ENCODE measurements at regions not wholly inside any gene's neighbourhood (a gene's known extent, or its start where the extent isn't known, plus 50 kb on each side); places are given as distances from the start of the nearest gene placed in this dataset.

GRCh38 chr2:188835006-188835405 lies 139.2 kb upstream of the COL3A1 start:
- no peak for TF ChIP-seq CTCF (IDR thresholded peaks at IDR 0.05; ENCODE audit: insufficient read depth, low read length, missing control alignments)
- CTCF ChIA-PET, result no interaction called here
- no peak overlapping the region for H3K4me3 ChIP-seq (ENCODE audit: low read depth, low read length)
- POLR2A ChIA-PET, result no interaction called here
- DNase-seq (ENCODE audit: low read depth, low spot score), result no peak

DNA sequence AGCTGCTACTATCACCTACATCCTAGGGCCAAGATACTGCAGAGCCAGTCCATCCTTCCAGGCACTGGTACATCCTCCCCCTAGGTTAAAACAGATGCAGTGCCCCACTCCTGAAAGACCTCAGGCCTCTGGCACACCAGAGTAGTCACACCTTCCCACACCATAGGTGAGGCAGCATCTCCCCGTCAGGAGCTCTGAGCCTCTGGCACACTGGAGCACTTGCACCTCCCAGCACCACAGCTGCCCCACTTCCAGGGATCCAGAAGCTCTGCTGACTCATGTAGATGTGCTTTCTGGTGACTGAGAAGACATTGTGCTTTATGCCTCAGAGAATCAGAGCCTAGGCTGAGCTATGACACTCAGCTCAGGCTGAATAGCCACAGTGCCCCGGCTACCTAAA lies 138.4 kb upstream of the COL3A1 start:
- CTCF ChIA-PET, result no interaction called here
- no peak for TF ChIP-seq CTCF (IDR thresholded peaks at IDR 0.05; ENCODE audit: insufficient read depth, low read length, missing control alignments)
- no peak for DNase-seq (ENCODE audit: low read depth, low spot score)
- POLR2A ChIA-PET, result no interaction called here
- no peak overlapping the region for H3K4me3 ChIP-seq (ENCODE audit: low read depth, low read length)

DNA sequence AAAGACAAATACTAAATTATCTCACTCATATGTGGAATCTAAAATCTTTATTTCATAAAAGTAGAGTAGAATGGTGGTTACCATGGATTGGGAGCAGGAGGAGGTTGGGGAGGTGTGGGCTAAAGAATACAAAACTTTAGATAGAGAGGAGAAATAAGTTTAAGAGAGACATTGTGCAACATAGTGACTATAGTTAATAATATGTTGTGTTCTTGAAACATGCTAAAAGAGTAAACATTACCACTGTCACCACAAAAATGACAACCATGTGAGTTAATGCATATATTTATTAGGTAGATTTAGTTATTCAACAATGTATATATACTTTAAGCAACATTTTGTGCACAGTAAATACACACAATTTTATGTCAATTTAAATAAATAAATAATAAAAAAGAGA lies 128.5 kb upstream of the COL3A1 start:
- CTCF ChIA-PET, result no interaction called here
- POLR2A ChIA-PET, result no interaction called here
- TF ChIP-seq CTCF (IDR thresholded peaks at IDR 0.05; ENCODE audit: insufficient read depth, low read length, missing control alignments), result no peak
- H3K4me3 ChIP-seq (ENCODE audit: low read depth, low read length), result no peak overlapping the region
- no peak for DNase-seq (ENCODE audit: low read depth, low spot score)

- DNase-seq (ENCODE audit: low read depth, low spot score), result no peak
These were observed 125.2 kb upstream of the COL3A1 start for GRCh38 chr2:188848887-188849435.

DNA sequence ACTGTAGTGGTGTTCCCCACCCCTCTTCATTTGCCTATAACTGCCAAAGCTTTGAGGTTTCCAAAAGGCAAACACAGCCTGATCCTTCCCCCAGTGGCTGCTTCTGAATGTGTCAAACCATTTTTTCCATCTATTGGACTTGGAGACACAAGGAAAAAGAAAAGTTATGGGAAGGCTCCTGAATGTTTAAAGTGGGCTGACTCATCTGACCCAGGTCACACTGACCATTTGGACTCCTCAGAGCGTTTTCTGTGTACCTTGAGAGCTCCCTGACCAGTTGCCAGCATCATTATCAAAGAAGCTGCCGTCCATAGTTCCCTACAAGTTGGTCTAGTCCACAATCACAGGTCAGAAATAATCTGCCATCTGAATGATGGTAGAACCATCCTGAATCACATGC lies 123.4 kb upstream of the COL3A1 start:
- ChIA-PET POLR2A (no interaction called here), CTCF (interaction anchor here (0.6 kb wide), 1 partner anchor 123 kb away, joined by 3 read pairs; the partner anchor contains the start of gene COL3A1)
- no peak for TF ChIP-seq CTCF (IDR thresholded peaks at IDR 0.05; ENCODE audit: insufficient read depth, low read length, missing control alignments)
- no peak for DNase-seq (ENCODE audit: low read depth, low spot score)
- H3K4me3 ChIP-seq (ENCODE audit: low read depth, low read length), result no peak overlapping the region

More at GRCh38 chr2:188848887-188849435, 125.2 kb upstream of the COL3A1 start:
- TF ChIP-seq CTCF (IDR thresholded peaks at IDR 0.05; ENCODE audit: insufficient read depth, low read length, missing control alignments), result no peak
- ChIA-PET CTCF (no interaction called here), POLR2A (no interaction called here)
- no peak overlapping the region for H3K4me3 ChIP-seq (ENCODE audit: low read depth, low read length)

DNA sequence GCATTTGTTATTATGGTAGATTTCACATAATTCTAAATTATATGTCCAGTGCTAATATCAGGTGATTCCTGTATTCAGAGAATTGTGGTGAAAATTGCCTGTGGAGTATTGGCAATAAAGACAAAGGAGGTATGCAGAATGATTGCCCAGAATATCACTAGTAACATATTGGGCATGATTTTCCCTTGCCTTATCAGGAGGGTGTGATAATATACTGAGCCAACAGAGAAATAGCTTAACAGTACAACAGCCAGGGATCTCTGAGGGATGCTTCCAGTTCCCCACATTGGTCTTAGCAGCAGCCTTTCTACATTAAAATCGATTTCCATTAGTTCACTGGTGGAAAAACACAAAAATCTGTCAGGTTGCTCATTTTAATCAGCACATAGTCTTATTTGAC lies 122.9 kb upstream of the COL3A1 start:
- DNase-seq (ENCODE audit: low read depth, low spot score), result no peak
- ChIA-PET POLR2A (no interaction called here), CTCF (interaction anchor here (0.6 kb wide), 1 partner anchor 123 kb away, joined by 3 read pairs; the partner anchor contains the start of gene COL3A1)
- no peak for TF ChIP-seq CTCF (IDR thresholded peaks at IDR 0.05; ENCODE audit: insufficient read depth, low read length, missing control alignments)
- no peak overlapping the region for H3K4me3 ChIP-seq (ENCODE audit: low read depth, low read length)

All from AG04449 (cell line).